PC-3 (cell line): ENCODE measurements at regions not wholly inside any gene's neighbourhood (a gene's known extent, or its start where the extent isn't known, plus 50 kb on each side); places are given as distances from the start of the nearest gene placed in this dataset.

Source experiments
- CTCF ChIP-seq: fragments of 300-600 bp; sonication (generic); conservative IDR thresholded peaks from 2 replicates; pipeline ENCODE4 v1.5.1; 2017; ENCODE audit warnings: antibody characterized with exemption, low read depth, mild to moderate bottlenecking, low read length
- EZH2 ChIP-seq: fragments of 300-600 bp; sonication (generic); IDR thresholded peaks from one replicate; pipeline ENCODE4 v1.6.1; 2017; ENCODE audit warnings: antibody characterized with exemption, mild to moderate bottlenecking, low read length; ENCODE audit not compliant: unreplicated experiment
- EZH2phosphoT487 ChIP-seq: fragments of 300-600 bp; sonication (generic); IDR thresholded peaks from 2 replicates; pipeline ENCODE4 v1.6.1; 2018; ENCODE audit warnings: mild to moderate bottlenecking, antibody characterized with exemption, low read length, borderline replicate concordance

- TF ChIP-seq CTCF (no peak), EZH2phosphoT487 (no peak), EZH2 (no peak)
Observed at GRCh38 chr10:36780158-36780557, 345.2 kb upstream of the ANKRD30A start.
